IMR-90 (cell line): ENCODE measurements at regions not wholly inside any gene's neighbourhood (a gene's known extent, or its start where the extent isn't known, plus 50 kb on each side); places are given as distances from the start of the nearest gene placed in this dataset.

Source experiments
- ATAC-seq: fragments of 200-7000 bp; cut with Tn5 transposase; 2 replicates; pipeline ENCODE4 v1.9.1; 2020; ENCODE audit warnings: low read depth, mild to moderate bottlenecking, moderate library complexity
- BruUV-seq: library from RNA; stranded (reverse); fragments of 400-500 nt; replicated peaks from 2 replicates; lab custom pipeline; 2021; lab: Mats Ljungman, UMichigan
- CTCF ChIA-PET: fragments of 300-600 bp; formaldehyde crosslinking; extraction: SDS; loops from one replicate; lab custom pipeline; 2021; ENCODE audit warnings: antibody characterized with exemption; lab: Yijun Ruan, JAX
- POLR2A ChIA-PET: fragments of 300-600 bp; sonication (Branson Sonifier 250); formaldehyde crosslinking; loops from one replicate; lab custom pipeline; 2022; ENCODE audit warnings: antibody characterized with exemption; ENCODE audit not compliant: unreplicated experiment; lab: Charles Lee
- DNase-seq: peaks from one replicate; pipeline ENCODE4 v3.0.0; 2013
- H2AFZ ChIP-seq: replicated peaks from 2 replicates; pipeline ENCODE3; 2013; ENCODE audit warnings: low read length, mild to moderate bottlenecking; ENCODE audit not compliant: poor library complexity
- H2AK5ac ChIP-seq: 2 replicates; pipeline ENCODE4 v1.6.1; 2013; ENCODE audit warnings: low read depth, low read length, inconsistent platforms
- H2AK9ac ChIP-seq: replicated peaks from 2 replicates; pipeline ENCODE3; 2013; ENCODE audit warnings: mild to moderate bottlenecking, low read depth, low read length, moderate library complexity; ENCODE audit not compliant: poor library complexity
- H2BK120ac ChIP-seq: 2 replicates; pipeline ENCODE4 v1.6.1; 2013; ENCODE audit warnings: low read depth, low read length, inconsistent platforms
- H2BK15ac ChIP-seq: 3 replicates; pipeline ENCODE4 v1.6.1; 2013; ENCODE audit warnings: low read depth, low read length, inconsistent platforms
- H2BK20ac ChIP-seq: 2 replicates; pipeline ENCODE4 v1.6.1; 2013; ENCODE audit warnings: low read depth, mild to moderate bottlenecking, inconsistent platforms, low read length, moderate library complexity
- H2BK5ac ChIP-seq: 2 replicates; pipeline ENCODE4 v1.6.1; 2013; ENCODE audit warnings: mild to moderate bottlenecking, low read depth, low read length, inconsistent platforms; ENCODE audit not compliant: poor library complexity, severe bottlenecking
- H3K14ac ChIP-seq: replicated peaks from 2 replicates; pipeline ENCODE4 v1.6.1; 2013; ENCODE audit warnings: low read depth, low read length, inconsistent platforms
- H3K18ac ChIP-seq: 2 replicates; pipeline ENCODE4 v1.6.1; 2013; ENCODE audit warnings: low read depth, low read length, control low read depth
- H3K23ac ChIP-seq: 2 replicates; pipeline ENCODE4 v1.6.1; 2013; ENCODE audit warnings: low read depth, low read length, inconsistent platforms
- H3K27ac ChIP-seq: 2 replicates; pipeline ENCODE4 v1.5.1; 2013; ENCODE audit warnings: mild to moderate bottlenecking, control low read depth, low read length; ENCODE audit not compliant: insufficient read depth
- H3K27me3 ChIP-seq: 2 replicates; pipeline ENCODE4 v1.6.1; 2013; ENCODE audit warnings: low read length; ENCODE audit not compliant: control insufficient read depth, insufficient read depth
- H3K36me3 ChIP-seq: 2 replicates; pipeline ENCODE4 v1.6.1; 2013; ENCODE audit warnings: low read length, mixed read lengths; ENCODE audit not compliant: control insufficient read depth, insufficient read depth
- H3K4ac ChIP-seq: 2 replicates; pipeline ENCODE4 v1.6.1; 2013; ENCODE audit warnings: low read depth, low read length, inconsistent platforms
- H3K4me1 ChIP-seq: 2 replicates; pipeline ENCODE4 v1.6.1; 2013; ENCODE audit warnings: low read length, mixed read lengths; ENCODE audit not compliant: control insufficient read depth, insufficient read depth
- H3K4me2 ChIP-seq: 2 replicates; pipeline ENCODE4 v1.6.1; 2013; ENCODE audit warnings: low read depth, mild to moderate bottlenecking, control low read depth, low read length, moderate library complexity
- H3K4me3 ChIP-seq: 2 replicates; pipeline ENCODE4 v1.5.1; 2013; ENCODE audit warnings: low read depth, mild to moderate bottlenecking, control low read depth, low read length, moderate library complexity; ENCODE audit not compliant: insufficient read depth
- H3K56ac ChIP-seq: 2 replicates; pipeline ENCODE4 v1.6.1; 2013; ENCODE audit warnings: low read length, inconsistent platforms; ENCODE audit not compliant: insufficient read depth; ENCODE audit errors: extremely low read depth
- H3K79me1 ChIP-seq, 2 experiments: 2 replicates each; pipeline ENCODE4 v1.6.1; 2013; ENCODE audit warnings: low read length in 2 of 2, inconsistent platforms in 1 of 2, low read depth in 1 of 2
- H3K9ac ChIP-seq: 2 replicates; pipeline ENCODE4 v1.6.1; 2013; ENCODE audit warnings: low read depth, low read length, control low read depth
- H3K9me1 ChIP-seq: 2 replicates; pipeline ENCODE4 v1.6.1; 2013; ENCODE audit warnings: low read length, inconsistent platforms; ENCODE audit not compliant: insufficient read depth
- H3K9me3 ChIP-seq: 2 replicates; pipeline ENCODE4 v1.6.1; 2013; ENCODE audit warnings: low read length; ENCODE audit not compliant: control insufficient read depth, insufficient read depth
- H4K20me1 ChIP-seq: 2 replicates; pipeline ENCODE4 v1.6.1; 2013; ENCODE audit warnings: low read length, inconsistent platforms; ENCODE audit not compliant: insufficient read depth
- H4K5ac ChIP-seq: 2 replicates; pipeline ENCODE4 v1.6.1; 2013; ENCODE audit warnings: mild to moderate bottlenecking, low read depth, low read length, control low read depth
- H4K8ac ChIP-seq, 2 experiments: 2 replicates each; pipeline ENCODE4 v1.6.1; 2013; ENCODE audit warnings: low read depth in 2 of 2, low read length in 2 of 2, control low read depth in 1 of 2, inconsistent platforms in 1 of 2
- H4K91ac ChIP-seq: 2 replicates; pipeline ENCODE4 v1.6.1; 2013; ENCODE audit warnings: low read depth, low read length, inconsistent platforms; ENCODE audit not compliant: insufficient read depth
- BHLHE40 ChIP-seq: fragments of 150-350 bp; IDR thresholded peaks from 2 replicates; pipeline ENCODE4 v1.6.1; 2016; ENCODE audit warnings: mild to moderate bottlenecking, low read depth, low read length
- CHD1 ChIP-seq: IDR thresholded peaks from 2 replicates; pipeline ENCODE4 v1.6.1; 2012; ENCODE audit warnings: low read depth, low read length, improper control_type of control experiment
- CTCF ChIP-seq: conservative IDR thresholded peaks from 2 replicates; pipeline ENCODE4 v1.5.1; 2012; ENCODE audit warnings: mild to moderate bottlenecking, low read depth, low read length, improper control_type of control experiment
- ELK1 ChIP-seq: fragments of 150-350 bp; IDR thresholded peaks from 2 replicates; pipeline ENCODE4 v1.6.1; 2016; ENCODE audit warnings: low read depth, mild to moderate bottlenecking, low read length, moderate library complexity, borderline replicate concordance
- FOS ChIP-seq: fragments of 150-350 bp; IDR thresholded peaks from 2 replicates; pipeline ENCODE4 v1.6.1; 2016; ENCODE audit warnings: low read depth, low read length
- MAFK ChIP-seq: IDR thresholded peaks from 2 replicates; pipeline ENCODE4 v1.6.1; 2012; ENCODE audit warnings: low read depth, low read length, improper control_type of control experiment
- MAZ ChIP-seq: IDR thresholded peaks from 2 replicates; pipeline ENCODE4 v1.6.1; 2012; ENCODE audit warnings: low read depth, mild to moderate bottlenecking, low read length, improper control_type of control experiment, moderate library complexity, borderline replicate concordance
- NFE2L2 ChIP-seq: fragments of 150-350 bp; IDR thresholded peaks from 2 replicates; pipeline ENCODE4 v1.6.1; 2016; ENCODE audit warnings: low read depth, mild to moderate bottlenecking, low read length
- POLR2A ChIP-seq: IDR thresholded peaks from 2 replicates; pipeline ENCODE4 v1.6.1; 2012; ENCODE audit warnings: mild to moderate bottlenecking, low read depth, low read length
- RAD21 ChIP-seq: IDR thresholded peaks from 2 replicates; pipeline ENCODE4 v1.6.1; 2012; ENCODE audit warnings: low read length, improper control_type of control experiment
- SMC3 ChIP-seq: fragments of 150-350 bp; IDR thresholded peaks from 2 replicates; pipeline ENCODE4 v1.6.1; 2016; ENCODE audit warnings: low read depth, mild to moderate bottlenecking, antibody characterized with exemption, low read length, moderate library complexity
- WGBS, 2 experiments: methylation state at CpG; one replicate each; pipeline versions ENCODE4 v1.1.5 to v1.1.7; 2013; ENCODE audit warnings: missing lambda C conversion rate in 2 of 2; ENCODE audit not compliant: insufficient read length in 1 of 2; ENCODE audit errors: extremely low coverage in 2 of 2; 5-methylcytosine and 5-hydroxymethylcytosine counted together
- dilution Hi-C: fragments of 300-500 bp; cut with HindIII; formaldehyde crosslinking; loops from one replicate; pipeline ENCODE4 v1.14.3; 2018; ENCODE audit warnings: low sequenced_read_pairs; ENCODE audit not compliant: unreplicated experiment
- in situ Hi-C: fragments of 300-500 bp; cut with MboI; formaldehyde crosslinking; loops from 3 replicates; pipeline ENCODE4 v1.14.3; 2019; ENCODE audit warnings: low sequenced_read_pairs, inconsistent platforms, mixed read lengths
- intact Hi-C: fragments of 100-400 bp; cut with micrococcal nuclease; formaldehyde crosslinking; loops from 2 replicates; pipeline ENCODE4 v1.10.0; 2022

- H4K91ac ChIP-seq, result no peak overlapping the region
- no peak overlapping the region for H3K18ac ChIP-seq
- H3K27me3 ChIP-seq, result no peaks in the 10 kb centered on the region
- H3K9me3 ChIP-seq, result no peaks in the 10 kb centered on the region
- no peak for ATAC-seq
- no peaks in the 10 kb centered on the region for H3K9me1 ChIP-seq
- no TSS peak for BruUV-seq
- no peaks in the 10 kb centered on the region for H3K4me1 ChIP-seq
- dilution Hi-C loops (no loop called here), in situ Hi-C loops (no loop called here), intact Hi-C loops (no loop called here)
- H4K20me1 ChIP-seq, result no peaks in the 10 kb centered on the region
- H3K4ac ChIP-seq, result no peak overlapping the region
- POLR2A ChIA-PET, result no interaction called here
- H2BK120ac ChIP-seq, result no peak overlapping the region
- no peaks in the 10 kb centered on the region for H3K79me1 ChIP-seq
- CTCF ChIA-PET, result no interaction called here
- no peak overlapping the region for H2AK5ac ChIP-seq
- H3K36me3 ChIP-seq, result no peaks in the 10 kb centered on the region
- no peak for DNase-seq
- no peak overlapping the region for H2BK20ac ChIP-seq
- no peak overlapping the region for H2AK9ac ChIP-seq
- WGBS, 2 experiments, result no CpG with 5 or more reads among the region's 1 CpG
- H3K14ac ChIP-seq, result no peak overlapping the region
- no peak overlapping the region for H3K56ac ChIP-seq
- no peak overlapping the region for H4K8ac ChIP-seq
- H3K4me2 ChIP-seq, result no peak overlapping the region
- H2AFZ ChIP-seq, result no peak overlapping the region
- H3K4me3 ChIP-seq, result no peak overlapping the region
- no peak overlapping the region for H2BK15ac ChIP-seq
- no peak for TF ChIP-seq CHD1
- TF ChIP-seq NFE2L2, result no peak
- no peak for TF ChIP-seq MAZ
- TF ChIP-seq BHLHE40, result no peak
- TF ChIP-seq POLR2A, result no peak
- no peak for TF ChIP-seq SMC3
- TF ChIP-seq RAD21, result no peak
- no peak for TF ChIP-seq FOS
- no peak for TF ChIP-seq ELK1
- TF ChIP-seq CTCF, result no peak
- no peak for TF ChIP-seq MAFK
- no peak overlapping the region for H3K9ac ChIP-seq
- no peak overlapping the region for H2BK5ac ChIP-seq
- H3K27ac ChIP-seq, result no peak overlapping the region
- no peak overlapping the region for H4K5ac ChIP-seq
- no peak overlapping the region for H3K23ac ChIP-seq
These were observed 356.3 kb downstream of the FAT3 start for GRCh38 chr11:92580908-92581307.
